ENCODE measurements at regions not wholly inside any gene's neighbourhood (a gene's known extent, or its start where the extent isn't known, plus 50 kb on each side); places are given as distances from the start of the nearest gene placed in this dataset.
A peak's percentile ranks its signal among the peaks of the same experiment; 100 is the strongest.

DNA sequence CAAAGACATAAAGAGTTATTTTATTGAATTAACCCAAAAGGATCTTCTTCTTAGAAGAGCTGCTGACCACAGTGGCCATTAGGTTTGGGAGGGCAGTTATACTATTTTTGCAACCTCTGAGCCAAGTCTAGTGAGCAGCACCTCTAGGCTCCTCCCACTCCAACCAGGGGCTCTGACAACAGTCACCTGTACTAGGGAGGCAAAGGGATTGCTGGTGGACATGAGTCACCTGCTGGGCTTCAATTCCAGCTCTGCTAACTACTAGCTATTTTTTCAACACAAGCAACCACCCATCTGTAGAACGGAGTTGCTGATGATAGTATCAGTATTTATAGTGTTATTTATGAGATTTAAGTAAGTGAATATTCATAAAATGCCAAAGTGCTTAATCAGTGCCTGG, 166.0 kb downstream of the KLHL28 start:
- intact Hi-C loops (cut with DNase I), result no loop called here
- ATAC-seq (ENCODE audit: poor library complexity), result no peak
- no peak for DNase-seq

- ATAC-seq (ENCODE audit: poor library complexity) (no peak), DNase-seq (no peak)
- intact Hi-C loops (cut with DNase I), result no loop called here
These were observed 170.0 kb downstream of the KLHL28 start for GRCh38 chr14:44791730-44792129.

DNA sequence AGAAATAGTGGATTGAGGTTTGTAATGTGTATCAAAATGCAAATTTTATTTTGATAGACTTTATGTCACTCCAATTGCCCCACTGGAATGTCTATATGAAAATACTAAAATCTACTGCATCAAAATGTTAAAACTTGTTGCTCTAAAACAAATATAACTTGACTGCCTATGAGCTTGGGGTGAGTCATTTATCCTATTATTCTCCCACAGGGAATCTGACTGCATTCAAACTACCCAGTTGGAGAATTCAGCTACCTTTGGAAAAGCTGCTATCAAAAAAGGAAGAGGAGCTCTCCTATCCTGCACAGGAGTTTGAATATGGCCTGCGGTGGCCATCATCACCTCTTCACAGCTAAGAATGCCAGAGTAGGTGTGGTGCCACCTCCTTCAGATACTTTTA, 173.1 kb downstream of the KLHL28 start:
- intact Hi-C loops (cut with DNase I), result no loop called here
- ATAC-seq (ENCODE audit: poor library complexity) (no peak), DNase-seq (no peak)

DNA sequence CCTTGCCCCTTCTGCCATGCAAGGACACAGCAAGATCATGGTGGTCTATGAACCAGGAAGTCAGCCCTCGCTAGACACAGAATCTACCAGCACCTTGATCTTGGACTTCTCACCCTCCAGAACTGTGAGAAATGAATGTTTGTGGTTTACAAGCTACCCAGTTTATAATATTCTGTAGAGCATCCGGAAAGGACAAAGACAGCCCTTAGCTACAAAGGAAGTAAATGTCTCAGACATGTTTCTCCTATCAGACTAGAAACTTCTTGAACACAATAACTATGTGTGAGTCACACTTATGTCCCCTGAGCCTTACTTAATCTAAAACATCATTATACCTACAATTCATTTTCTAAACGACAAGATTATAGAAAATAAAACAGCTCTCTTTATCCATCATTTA, 176.7 kb downstream of the KLHL28 start:
- intact Hi-C loops (cut with DNase I), result no loop called here
- DNase-seq, result no peak
- ATAC-seq (ENCODE audit: poor library complexity), result no peak

- intact Hi-C loops (cut with DNase I), result no loop called here
- DNase-seq, result no peak
- no peak for ATAC-seq (ENCODE audit: poor library complexity)
These were observed 177.8 kb downstream of the KLHL28 start for GRCh38 chr14:44783901-44784300.

DNA sequence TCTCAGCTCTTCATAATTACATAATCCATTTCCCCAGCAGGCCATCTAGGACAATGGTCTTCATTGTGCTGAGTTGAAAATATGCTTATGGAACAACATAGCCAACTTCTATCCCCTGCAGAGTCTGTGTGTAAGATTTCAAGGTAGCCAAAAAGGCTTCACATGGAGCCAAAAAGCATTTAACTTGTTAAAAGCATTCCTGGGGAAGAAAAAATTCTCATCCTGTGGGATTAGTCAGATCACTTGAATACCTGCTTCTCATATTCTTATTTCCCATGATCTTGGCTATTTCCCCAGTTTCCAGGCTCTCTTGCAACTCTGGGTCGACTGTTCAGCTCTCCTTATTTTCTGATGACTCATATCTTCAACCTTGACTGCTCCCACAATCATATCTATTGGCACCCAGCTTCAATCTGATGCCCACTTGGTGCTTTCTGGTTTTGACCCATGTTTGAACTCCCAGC, 178.9 kb downstream of the KLHL28 start:
- DNase-seq (no peak), ATAC-seq (ENCODE audit: poor library complexity) (peak; percentile 53)
- intact Hi-C loops (cut with DNase I), result no loop called here

GRCh38 chr14:44780989-44781388, 180.8 kb downstream of the KLHL28 start:
- DNase-seq (no peak), ATAC-seq (ENCODE audit: poor library complexity) (no peak)
- intact Hi-C loops (cut with DNase I), result no loop called here

GRCh38 chr14:44778604-44779003, 183.1 kb downstream of the KLHL28 start:
- intact Hi-C loops (cut with DNase I), result no loop called here
- DNase-seq (no peak), ATAC-seq (ENCODE audit: poor library complexity) (peak; percentile 64)

DNA sequence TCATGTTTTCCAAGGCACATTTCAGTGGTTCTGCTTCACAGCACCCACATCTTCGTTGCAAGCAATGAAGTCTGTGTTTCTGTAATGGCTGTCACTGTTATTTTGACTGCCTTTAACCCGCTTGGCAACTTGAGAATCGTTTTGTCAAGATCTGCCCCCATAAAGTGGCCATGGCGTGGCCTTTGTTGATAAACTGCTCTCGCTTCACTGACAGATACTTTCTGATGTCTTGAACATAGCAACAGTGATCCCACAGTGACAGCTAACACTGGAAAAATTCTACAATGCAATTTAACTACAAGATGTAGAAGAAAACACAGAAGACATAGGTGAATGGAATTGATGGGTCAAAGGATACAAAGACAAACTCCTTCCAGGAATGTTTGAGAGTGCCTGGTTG, 184.2 kb downstream of the KLHL28 start:
- intact Hi-C loops (cut with DNase I), result no loop called here
- no peak for ATAC-seq (ENCODE audit: poor library complexity)

GRCh38 chr14:44775248-44775647, 186.5 kb downstream of the KLHL28 start:
- intact Hi-C loops (cut with DNase I), result no loop called here
- ATAC-seq (ENCODE audit: poor library complexity), result no peak

More for the DNA sequence above, 184.2 kb downstream of the KLHL28 start:
- no peak for DNase-seq

DNA sequence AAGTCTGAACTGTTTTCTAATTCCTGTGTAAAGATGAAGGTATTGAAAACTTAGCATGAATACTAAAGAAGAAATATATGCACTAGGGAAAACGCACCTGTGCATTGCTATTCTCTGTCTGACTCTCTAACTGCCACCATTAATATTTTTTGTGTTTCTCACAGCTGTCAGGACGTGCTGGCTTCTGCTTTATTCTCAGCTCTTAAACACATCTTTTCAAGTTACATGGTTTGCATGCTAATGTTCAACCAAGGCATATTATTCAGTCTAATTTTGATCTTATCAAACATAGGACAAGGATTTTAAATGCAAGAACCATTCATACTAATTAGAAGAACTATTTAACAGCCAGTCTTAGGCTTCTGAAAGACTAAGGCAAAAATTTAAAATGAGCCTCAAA, 187.4 kb downstream of the KLHL28 start:
- DNase-seq, result no peak
- ATAC-seq (ENCODE audit: poor library complexity), result no peak
- intact Hi-C loops (cut with DNase I), result no loop called here

More at GRCh38 chr14:44775248-44775647, 186.5 kb downstream of the KLHL28 start:
- DNase-seq, result no peak

DNA sequence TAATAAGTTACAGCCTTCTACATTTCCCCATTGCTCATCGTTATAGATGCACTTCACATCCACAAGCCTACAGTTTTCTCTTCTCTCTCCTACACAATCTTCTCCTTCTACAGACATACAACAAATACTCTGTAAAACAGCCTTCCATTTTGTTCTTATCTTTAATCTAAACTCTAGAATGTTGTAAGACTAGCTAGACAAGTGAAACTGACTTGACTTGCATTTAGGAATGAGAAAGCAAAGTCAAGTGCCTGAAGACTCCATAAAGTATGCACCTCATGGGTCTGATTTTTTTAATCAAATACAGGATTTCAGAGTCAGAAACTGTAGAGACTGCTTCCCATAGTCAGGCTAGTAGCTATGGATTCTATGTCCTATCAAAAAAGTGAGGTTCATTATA, 190.3 kb downstream of the KLHL28 start:
- no peak for DNase-seq
- no peak for ATAC-seq (ENCODE audit: poor library complexity)
- intact Hi-C loops (cut with DNase I), result no loop called here

DNA sequence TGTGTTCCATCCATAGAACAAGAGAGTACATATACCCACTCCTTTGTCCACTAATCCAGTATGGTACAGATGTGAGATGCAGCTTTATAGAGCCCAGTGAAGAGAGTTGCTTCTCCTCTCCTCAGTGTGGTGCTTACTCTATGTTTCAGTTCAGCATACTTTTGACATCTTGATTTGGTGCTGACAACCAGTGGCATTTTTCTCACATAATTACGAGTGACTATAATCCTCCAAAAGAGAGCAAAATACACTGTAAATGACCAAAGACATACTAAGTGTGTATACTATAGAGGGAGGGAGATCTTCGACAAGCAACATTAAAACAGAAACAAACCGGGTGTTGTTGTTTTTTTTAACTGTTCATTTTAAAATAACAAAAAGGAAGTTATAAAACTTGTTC, 191.5 kb downstream of the KLHL28 start:
- ATAC-seq (ENCODE audit: poor library complexity) (no peak), DNase-seq (no peak)
- intact Hi-C loops (cut with DNase I), result no loop called here

GRCh38 chr14:44768935-44769334, 192.8 kb downstream of the KLHL28 start:
- DNase-seq (no peak), ATAC-seq (ENCODE audit: poor library complexity) (no peak)
- intact Hi-C loops (cut with DNase I), result no loop called here

DNA sequence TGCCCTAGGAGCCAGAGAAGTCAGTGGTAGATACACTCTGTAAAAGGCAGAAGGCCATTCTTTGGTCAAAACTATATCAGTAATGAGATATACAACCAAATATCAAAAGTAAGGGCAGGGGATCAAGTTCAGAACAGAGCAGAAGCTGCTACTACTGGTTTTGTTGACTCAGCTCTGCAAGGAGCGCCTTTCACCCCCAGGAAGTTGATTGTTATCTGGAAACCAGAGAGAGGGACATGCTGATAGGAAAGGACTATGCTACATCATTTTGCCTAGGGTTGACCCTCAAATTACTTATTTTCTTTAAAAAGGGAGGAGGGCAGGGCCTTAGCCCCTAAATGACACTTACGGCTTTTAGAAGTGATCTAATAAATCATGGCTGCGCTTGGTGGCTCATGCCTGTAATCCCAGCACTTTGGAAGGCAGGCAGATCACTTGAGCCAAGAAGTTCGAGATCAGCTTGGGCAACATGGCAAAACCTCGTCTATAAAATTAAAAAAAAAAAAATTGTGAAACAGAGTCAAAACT, 194.0 kb downstream of the KLHL28 start:
- ATAC-seq (ENCODE audit: poor library complexity), result no peak
- DNase-seq, result no peak
- intact Hi-C loops (cut with DNase I), result no loop called here

DNA sequence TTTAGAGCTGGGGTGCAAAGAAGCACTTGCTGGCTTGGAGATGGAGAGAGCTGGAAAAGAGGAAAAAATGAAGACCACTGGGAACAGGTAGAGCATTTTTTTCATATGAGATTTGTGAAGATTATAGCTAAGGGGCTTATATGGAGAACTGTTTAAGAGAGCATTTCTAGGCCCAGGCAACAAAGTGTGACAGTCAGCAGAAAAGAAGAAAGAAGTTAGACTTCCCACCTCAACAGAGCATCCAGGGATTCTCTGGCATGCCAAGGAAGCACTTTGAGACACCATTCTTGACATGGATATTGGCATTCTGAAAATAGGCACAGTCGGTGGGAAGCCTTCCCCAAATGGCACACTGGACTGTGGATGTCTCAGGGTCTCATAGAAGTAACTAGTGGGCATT, 195.5 kb downstream of the KLHL28 start:
- DNase-seq (no peak), ATAC-seq (ENCODE audit: poor library complexity) (no peak)
- intact Hi-C loops (cut with DNase I), result no loop called here

GRCh38 chr14:44763356-44763755, 198.4 kb downstream of the KLHL28 start:
- intact Hi-C loops (cut with DNase I), result no loop called here
- DNase-seq (no peak), ATAC-seq (ENCODE audit: poor library complexity) (no peak)

- ATAC-seq (ENCODE audit: poor library complexity) (no peak), DNase-seq (no peak)
- intact Hi-C loops (cut with DNase I), result no loop called here
These were observed 202.5 kb downstream of the KLHL28 start for GRCh38 chr14:44759277-44759676.

DNA sequence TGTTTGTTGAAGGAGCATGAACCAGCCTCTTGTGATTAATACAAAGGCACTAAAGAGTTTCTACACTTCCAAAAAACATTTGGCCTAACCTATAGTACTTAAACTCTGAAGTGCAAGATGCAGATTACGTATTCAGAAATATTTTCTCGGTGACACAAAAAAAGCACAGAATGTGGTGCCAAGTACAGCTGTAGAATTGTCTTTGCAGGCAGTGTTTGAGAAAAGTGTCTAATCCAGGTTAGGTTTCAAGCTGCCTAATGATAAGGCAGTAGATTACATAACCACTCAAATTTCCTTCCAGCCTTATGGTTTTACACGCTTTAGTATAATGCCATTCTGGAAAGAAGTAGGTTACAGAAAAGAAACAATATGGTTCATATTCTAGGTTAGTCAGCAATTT, 205.2 kb downstream of the KLHL28 start:
- DNase-seq (no peak), ATAC-seq (ENCODE audit: poor library complexity) (no peak)
- intact Hi-C loops (cut with DNase I), result no loop called here

- no peak for ATAC-seq (ENCODE audit: poor library complexity)
- intact Hi-C loops (cut with DNase I), result no loop called here
These were observed 216.4 kb downstream of the KLHL28 start for GRCh38 chr14:44745371-44745770.

GRCh38 chr14:44742202-44742601, 219.5 kb downstream of the KLHL28 start:
- DNase-seq (no peak), ATAC-seq (ENCODE audit: poor library complexity) (no peak)
- intact Hi-C loops (cut with DNase I), result no loop called here

More at GRCh38 chr14:44745371-44745770, 216.4 kb downstream of the KLHL28 start:
- no peak for DNase-seq

Measured in Right ventricle myocardium superior (tissue), 1 donor.